ENCODE measurements at regions not wholly inside any gene's neighbourhood (a gene's known extent, or its start where the extent isn't known, plus 50 kb on each side); places are given as distances from the start of the nearest gene placed in this dataset.

DNA sequence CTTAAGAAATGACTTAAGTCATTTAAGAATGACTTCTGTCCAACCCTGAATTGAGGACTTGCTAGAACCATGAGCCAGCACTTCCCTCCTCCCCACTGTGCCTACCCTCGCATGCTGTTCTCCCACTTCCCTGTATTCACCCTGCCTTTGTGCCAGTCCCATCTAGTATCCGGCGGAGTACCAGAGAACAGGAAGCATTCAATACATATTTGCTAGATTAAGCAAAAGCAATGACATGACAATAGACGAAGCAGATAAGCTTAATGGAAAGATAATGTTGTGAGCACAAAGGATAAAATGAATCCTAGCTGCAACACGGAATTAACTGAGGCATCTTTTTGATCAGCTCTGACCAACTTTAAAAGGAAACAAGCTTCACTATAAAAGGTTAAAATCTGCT is 328.5 kb downstream of the TDRD15 start:
- DNase-seq = no peak

DNA sequence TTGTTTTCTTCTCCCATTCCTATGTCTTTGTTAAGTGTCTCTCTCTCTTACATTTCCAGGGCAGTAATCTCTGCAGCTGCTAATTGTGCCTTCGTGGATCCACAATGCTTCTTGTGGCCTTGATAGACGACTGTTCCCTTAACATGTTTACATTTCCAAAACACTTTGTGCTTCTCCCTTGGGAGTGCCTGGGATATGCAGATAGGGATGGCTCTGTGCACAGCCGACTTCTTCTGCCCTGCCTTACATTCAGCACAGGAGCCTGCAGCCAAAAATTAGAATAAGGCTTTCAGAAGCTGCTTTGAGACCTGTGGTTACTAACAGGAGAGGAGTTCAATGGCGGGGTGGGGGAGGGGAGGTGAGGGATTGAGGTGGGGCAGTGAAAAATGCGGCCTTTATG is 328.9 kb downstream of the TDRD15 start:
- DNase-seq = no peak

DNA sequence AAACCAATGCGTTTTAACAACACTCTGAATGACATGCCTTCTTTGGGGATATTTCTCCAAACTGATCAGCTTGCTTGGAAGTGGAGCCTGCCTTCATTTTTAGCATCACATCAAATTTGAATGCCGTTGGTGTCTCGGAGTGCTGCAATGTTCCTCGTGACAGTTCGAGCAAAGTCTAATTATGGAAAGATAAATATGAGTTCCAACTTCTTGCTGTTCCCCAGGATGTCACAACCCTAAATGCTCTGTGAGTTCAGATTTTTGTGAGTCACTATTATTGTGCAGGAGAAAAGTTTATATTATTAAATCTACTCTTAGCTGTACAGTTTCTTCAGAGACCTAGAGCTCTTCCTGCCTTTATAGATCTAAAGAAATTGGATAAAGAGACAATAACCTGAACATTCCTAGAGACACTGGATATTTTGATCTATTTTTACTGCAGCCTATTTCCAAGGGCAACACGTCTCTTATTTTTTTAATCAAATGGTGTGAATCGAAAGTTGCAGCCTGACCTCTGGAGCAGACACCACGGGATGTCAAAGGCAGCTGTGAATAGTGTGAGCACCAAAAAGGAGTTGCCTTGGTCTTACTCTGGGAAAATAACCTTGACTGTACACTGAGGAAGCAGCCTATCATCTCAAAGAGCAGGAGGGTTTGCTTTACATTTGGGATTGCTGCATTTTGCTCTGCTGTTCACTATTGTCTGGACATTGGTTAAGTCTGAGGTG is 330.1 kb downstream of the TDRD15 start:
- DNase-seq = no peak

DNA sequence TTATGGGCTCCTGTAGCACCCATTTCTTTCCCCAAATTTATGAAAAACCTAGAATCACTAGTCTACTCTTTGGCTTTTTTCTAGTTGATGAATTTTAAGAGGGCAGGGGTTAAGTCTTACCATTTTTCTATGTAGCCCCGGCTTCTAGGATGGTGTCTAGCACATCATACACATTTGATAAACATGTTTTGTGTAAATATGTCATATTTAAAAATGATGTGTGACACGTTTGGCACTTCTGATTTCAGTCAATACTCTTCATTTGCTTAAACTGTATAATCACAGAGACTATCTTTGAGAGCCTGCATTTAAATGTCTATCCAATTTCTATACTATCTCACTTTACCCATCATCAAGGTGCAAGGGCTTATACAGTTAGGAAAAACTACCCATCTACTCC is 331.1 kb downstream of the TDRD15 start:
- no peak for DNase-seq

DNA sequence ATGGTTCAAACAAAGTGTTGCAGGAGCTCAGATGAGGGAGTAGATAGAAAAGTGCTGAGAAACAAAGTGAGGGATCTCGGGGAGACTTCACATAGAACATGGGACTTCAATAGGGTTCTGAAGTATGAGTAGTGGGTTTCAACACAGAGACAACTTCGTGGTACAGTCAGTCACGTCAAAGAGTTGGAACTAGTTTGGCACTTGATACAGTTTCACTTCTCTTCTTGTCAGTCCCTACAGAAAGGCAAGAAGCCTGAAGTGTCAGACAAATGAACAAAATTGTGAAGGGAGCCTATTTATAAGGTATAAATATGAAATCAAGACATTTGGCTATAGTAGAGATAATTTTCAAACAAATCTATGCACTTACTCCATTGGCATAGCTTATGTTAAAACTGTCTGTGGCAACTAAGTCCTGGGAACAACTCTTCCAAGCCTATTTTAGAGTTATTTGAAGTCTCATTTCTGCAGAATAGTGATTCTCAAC is 338.0 kb downstream of the TDRD15 start:
- DNase-seq = no peak

DNA sequence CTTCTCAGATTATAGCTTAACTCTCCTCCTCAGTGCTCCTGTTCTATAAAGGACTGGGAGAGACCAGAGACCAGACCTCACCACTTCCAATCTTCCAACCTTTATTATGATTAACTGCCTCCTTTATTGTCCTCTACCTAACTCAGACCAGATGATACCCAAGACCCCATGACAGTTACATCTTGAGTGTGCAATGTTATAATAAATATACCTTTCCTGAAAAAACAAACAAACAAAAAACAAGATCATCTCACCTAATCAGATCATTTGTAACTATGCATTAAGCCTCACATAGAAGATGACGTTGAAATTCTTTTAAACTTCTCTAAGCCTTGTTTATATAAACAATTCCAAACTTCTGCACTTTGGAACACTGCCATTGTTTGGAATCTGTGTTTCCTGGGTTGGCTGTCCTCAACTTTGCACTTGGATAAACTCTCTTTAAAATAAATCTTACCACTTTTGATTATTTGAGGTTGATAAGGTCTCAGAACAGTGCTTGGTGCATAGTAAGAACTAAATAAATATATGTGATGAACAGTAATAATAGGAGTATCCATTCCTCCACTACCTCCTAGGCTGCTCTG is 342.7 kb downstream of the TDRD15 start:
- DNase-seq = no peak

DNA sequence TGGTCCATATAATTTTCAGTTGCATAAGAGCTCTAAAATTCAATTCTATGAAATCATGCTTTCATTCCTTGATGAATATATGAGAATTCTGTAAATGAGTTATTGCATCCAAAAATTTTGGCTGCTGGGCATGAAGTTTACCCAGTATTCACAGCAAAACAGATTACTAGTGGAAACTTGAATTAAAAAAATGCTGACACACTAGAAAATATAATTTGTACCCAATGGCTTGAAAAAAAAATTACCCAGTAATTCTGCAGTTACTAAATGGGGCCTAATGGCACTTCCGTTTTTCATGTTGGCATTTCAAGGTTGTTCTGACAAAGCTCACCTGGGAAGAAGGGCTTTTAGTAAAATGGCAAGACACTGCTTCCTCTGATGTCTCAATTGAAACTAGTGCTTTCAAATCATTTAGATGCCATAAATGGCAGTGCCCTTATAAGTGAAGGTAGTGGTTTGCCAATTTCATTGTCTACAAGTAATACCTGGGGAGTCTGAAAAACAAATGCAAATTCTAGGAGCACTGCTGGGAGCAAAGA is 343.6 kb downstream of the TDRD15 start:
- no peak for DNase-seq

DNA sequence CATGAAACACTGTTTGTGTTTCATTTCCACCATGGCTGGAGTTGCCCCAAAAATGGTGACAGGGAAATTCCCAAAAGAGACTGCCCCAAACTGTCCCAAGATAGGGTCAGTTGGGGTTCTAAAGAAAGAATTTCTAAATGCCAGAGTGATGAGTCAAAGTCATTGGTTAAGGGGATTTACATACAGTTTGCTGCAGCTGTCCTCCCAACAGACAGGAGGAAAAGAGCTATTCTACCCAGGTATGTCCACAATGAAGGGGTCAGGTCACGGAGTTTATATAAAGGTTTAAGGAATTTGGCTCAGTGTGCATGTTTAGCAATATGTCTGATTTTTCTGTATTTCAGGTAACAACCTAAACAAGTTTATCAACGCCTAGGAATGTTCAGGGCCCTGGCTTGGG is 344.1 kb downstream of the TDRD15 start:
- DNase-seq = no peak

DNA sequence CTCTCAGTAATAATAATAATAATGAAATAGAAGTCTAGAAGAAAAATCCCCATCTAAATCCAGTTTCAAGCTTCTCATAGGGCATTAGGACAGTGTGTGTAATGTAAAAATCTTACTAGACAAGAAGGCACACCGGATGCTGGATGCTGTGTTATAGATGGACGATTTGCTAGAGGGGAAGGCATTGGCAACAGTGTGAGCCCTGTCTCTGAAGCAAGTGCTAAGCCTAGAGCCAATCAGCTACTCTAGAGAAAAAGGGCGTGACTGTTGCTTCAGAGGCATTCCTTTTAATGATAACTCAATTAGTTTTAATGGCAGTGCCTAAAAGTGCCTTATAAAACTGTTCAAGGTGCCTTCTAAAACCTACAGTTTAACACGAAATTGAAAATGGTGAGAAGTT is 344.9 kb downstream of the TDRD15 start:
- no peak for DNase-seq

DNA sequence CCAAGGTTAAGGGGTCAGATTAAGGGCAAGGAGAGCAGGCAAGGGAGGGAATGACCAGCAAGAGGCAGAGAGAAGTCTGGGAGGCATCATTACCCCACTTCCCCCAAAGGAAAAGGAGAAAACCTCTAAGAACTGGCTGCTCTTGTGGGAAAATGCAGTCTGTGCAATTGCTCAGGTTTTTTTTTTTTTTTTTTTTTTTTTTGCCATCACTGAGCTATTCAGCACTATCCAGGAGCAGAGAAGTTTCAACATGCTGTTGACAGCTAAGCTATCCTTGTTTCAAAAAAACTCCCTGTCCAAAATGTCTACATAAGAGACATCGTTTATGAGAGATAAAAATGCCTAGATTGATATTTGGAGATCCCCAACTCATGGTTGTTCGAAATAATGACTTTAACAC is 345.4 kb downstream of the TDRD15 start:
- no peak for DNase-seq

DNA sequence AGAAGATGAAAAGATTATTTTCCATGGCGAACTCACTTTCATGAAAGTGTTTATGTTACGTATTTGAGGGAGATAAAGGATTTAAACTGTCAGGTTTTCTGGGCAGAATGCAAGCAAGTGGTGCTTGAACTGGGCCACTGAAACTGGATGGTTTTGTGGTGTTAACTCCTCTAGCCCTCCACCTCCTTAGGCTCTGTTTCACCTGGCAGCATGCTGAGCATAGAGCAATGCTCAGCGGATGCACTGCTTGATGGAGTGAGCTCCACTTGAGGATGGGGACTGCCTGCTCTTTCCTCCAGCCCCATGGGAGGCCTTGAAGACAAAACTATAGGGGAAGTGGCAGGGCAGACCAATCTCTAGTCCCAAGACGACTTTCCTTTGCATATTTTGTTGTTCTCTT is 345.8 kb downstream of the TDRD15 start:
- DNase-seq = no peak

DNA sequence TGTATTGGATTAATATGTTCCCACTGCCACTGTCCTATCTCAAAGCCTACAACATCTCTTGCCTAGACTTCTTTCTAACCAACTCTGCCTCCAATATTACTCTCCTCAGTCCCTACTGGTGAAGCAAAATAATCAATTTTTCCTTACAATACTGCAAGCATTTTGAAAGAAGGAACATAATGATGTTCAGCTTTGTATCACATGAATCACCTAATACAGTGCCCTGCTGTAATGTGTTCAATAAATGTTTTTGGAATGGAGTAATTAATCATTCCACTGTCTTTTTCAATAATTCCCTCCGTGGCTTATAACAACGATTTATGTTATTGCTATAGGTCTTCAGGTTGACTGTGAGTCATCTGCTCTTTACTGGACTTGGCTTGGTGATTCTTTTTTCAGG is 356.4 kb downstream of the TDRD15 start:
- no peak for DNase-seq

DNA sequence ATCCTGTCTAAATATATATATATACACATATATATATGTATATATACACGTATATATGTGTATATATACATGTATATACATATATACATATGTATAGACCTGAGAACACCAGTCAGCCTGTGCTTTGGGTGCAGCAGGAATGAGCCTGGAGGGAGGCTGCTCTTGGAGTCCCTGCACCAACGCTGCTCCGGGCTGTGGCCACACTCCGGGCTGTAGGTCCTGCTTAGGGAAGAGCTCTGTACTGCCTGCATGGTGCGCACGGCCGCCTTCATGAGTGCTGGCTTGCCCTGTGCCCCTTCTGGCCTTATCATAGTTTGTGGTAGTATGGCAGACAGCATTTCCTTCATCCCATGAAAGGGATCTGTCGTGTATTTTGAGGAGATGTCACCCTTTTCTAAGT is 360.9 kb downstream of the TDRD15 start:
- no peak for DNase-seq

DNA sequence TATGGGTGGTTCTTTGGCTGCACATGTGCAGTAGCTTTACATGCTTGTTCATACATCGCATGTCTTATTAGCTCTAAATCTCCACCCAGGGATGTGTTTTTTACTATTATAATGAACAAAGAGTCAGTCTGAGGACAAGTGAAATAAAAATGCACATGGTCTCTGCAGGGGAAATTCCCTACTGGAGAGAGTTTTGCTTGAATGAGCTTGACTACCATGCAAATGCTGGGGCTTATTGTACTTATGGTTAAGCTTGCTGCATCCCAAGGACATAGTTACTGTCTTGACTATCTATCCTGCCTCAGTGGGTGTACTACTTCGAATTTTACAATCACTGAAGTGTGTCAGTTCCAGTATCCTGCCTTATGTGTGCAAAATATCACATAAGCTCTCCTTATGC is 362.7 kb downstream of the TDRD15 start:
- no peak for DNase-seq

DNA sequence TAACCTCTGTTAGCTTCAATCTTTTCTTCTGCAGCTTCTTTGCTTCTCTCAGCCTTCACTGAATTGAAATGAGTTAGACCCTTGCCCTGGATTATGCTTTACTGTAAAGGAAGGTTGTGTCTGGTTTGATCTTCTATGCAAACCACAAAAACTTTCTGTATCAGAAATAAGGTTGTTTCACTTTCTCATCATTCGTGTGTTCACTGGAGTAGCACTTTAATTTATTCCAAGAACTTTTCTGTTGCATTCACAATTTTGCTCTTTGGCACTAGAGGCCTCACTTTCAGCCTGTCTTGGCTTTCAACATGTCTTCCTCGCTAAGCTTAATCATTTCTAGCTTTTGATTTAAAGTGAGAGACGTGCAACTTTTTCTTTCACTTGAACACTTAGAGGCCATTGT is 365.3 kb downstream of the TDRD15 start:
- no peak for DNase-seq

DNA sequence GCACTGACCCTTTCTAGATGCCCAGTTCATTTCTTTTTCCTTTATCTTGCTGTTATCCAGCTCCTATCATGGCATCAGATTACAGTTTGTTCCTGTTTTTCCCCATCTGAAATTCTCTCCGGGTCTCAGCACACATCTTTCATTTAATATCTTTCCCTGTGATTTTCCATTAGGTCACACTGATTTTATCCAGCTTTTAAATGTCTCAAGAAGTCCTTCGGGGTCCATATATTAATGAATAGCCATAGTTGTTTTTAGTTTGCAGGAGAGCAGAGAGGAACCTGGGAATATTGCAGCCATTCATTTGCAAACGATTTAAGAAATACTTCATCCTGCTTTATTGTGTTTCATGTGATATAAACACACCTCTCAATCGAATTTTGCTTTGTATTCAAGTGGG is 374.2 kb downstream of the TDRD15 start:
- DNase-seq = no peak

DNA sequence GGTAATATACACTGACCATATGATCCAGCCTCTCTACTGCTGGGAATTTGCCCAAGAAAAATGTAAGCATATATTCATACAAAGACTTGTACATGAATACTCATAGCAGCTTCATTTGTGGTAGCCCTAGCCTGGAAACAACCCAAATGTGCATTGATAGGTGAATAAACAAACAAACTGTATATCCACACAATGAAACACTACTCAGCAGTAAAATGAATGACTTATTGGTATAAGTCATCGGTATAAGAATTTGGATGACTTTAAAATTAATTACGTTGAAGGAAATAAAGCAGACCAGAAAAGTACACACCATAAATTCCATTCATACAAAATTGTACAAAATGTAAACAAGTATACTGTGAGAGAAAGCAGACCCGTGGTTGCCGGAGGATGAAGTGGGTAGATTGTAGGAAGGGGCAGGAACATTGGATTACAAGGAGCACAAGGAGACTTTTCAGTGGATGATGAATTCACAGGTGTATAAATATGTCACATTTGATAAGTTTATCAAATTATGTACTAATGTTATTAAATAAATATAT is 376.7 kb downstream of the TDRD15 start:
- DNase-seq = no peak

DNA sequence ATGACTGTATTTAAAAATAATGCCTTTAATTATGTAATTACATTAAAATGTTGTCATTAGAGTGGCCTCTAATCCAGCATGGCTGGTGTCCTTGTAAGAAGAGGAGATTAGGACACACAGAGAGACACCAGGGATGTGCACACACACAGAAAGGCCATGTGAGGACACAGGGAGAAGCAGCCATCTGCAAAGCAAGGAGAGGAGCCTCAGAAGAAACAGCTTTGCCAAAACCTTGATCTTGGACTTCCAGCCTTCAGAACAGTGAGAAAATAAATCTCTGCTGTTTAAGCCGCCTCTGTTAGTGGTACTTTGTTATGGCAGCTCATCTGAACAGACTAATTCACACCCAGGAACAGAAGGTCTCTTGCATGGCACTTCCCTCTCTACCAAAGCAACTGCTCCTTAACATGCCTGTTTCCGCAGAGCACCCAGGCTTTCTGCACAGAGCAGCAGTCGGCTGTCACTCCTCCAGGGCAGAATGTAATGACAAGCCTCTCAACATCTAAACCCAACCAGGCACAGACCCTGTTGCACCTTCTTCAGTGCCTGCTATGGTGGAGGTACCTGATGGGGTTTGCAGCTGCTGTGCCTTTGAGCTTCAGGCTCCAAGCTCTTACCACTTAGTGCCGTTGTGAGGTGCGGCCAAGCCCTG is 377.7 kb downstream of the TDRD15 start:
- DNase-seq = no peak

DNA sequence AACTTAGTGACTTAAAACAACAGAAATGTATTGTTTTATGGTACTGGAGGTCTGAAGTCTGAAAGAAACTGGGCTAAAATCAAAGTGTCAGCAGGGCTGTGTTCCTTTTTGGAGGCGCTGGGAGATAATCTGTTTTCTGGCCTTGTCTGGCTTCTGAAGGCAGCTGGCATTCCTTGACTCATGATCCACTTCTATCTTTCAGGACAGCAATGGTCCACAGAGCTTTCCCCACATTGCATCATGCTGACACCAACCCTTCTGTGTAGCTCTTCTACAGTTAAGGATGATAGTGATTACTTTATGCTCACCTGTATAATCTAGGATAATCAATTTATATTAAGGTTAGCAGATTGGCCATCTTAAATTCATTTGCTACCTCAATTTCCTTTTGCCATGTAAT is 392.1 kb downstream of the TDRD15 start:
- DNase-seq = no peak

DNA sequence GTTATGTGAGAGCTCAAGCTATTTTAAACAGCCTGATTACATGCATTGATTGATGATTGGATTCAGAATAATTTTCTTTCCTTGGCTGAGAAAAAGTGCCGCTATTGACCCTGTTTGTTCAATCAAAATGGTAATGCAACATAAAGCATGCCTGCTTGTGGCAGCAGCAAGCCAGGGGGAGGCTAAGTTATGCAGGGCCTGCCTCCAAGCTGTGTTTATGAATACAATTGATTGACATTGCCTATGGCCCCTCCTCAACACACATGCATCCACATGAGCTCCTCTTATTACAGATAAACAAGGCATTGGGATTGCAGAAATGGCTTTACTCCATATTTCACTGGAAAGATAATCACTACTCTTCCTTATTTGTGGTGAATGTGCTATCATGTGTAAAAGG is 395.6 kb downstream of the TDRD15 start:
- no peak for DNase-seq

DNA sequence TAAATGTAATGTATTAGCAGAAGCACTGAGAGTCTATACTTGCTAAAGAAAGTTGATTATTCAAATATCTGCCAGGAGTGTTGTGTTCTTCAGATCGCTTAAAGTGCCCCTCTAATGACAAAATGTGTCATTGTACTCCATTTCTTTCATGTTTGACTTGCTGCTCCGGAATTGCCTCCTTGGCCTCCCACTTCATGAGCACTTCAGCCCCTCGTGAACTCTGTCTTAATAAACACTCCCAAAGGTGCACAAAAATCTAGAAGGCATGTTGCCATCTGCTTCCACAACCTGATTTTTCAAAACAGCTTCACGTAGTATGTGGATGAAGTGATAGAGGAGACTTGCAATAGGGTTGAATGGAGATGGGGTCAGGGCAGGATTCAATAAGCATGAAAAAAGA is 396.1 kb downstream of the TDRD15 start:
- no peak for DNase-seq

DNA sequence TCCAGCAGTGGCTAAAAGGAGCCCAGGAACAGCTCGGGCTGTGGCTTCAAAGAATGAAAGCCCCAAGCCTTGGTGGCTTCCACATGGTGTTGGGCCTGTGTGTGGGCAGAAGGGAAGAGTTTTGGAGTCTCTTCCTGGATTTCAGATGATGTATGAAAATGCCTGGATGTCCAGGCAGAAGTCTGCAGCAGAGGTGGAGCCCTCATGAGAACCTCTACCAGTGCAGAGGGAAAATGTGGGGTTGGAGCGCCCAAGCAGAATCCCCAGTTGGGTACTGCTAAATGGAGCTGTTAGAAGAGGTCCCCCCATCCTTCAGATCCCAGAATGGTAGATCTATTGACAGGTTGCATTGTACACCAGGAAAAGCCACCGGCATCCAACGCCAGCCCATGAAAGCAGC is 412.1 kb downstream of the TDRD15 start:
- DNase-seq = no peak

DNA sequence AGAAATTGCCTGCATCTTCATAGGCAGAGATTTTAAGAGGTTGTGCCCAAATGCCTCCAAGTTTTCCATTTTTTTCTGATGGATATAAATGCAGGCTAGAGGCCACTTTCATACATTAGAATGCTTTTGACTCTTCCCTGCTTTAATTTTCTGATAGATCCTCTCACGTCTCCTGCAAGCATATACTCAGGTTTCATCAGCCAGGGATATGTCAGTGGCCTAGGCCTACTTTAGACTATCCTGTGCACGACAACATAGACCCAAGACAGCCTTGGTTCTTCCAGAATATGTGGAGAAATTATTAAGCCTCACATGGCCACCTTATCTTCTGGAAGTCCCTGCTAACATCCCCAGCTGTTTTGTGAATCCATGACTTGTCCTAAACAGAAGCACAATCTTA is 415.9 kb downstream of the TDRD15 start:
- DNase-seq = no peak

DNA sequence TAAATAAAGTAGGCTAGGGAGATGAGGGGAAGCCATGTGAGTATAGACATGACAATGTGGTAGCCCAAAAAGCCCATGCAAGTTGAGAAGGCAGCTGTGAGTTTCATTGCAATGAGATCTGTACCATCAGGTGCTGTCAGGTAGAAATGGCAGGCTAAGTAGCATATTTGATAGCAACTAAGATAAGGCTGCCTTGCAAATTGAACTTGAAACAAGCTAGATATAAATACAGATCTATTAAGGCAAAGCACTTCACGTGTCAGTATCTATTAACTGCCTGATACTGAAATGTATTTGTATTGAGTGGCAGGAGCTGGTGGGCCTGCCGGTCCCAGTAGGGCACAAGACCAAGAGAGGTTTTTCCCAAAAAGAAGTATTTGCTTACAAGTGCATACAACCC is 419.9 kb downstream of the TDRD15 start:
- no peak for DNase-seq
